MM.1S (cell line): ENCODE measurements at regions not wholly inside any gene's neighbourhood (a gene's known extent, or its start where the extent isn't known, plus 50 kb on each side); places are given as distances from the start of the nearest gene placed in this dataset.

Experiments
- CTCF ChIP-seq: fragments of 300-600 bp; sonication (generic); IDR thresholded peaks from 2 replicates; pipeline ENCODE4 v1.5.1; 2016; ENCODE audit warnings: antibody characterized with exemption, low read length, mixed read lengths
- EZH2 ChIP-seq: fragments of 300-600 bp; sonication (generic); optimal IDR thresholded peaks from 2 replicates; pipeline ENCODE3; 2017; ENCODE audit warnings: low read depth, mild to moderate bottlenecking, antibody characterized with exemption, low read length, mixed read lengths

- TF ChIP-seq EZH2 (no peak), CTCF (no peak)
Observed at GRCh38 chr17:71748872-71749271, 371.9 kb upstream of the SOX9 start.
